NCI-H128 (cell line): ENCODE measurements at regions not wholly inside any gene's neighbourhood (a gene's known extent, or its start where the extent isn't known, plus 50 kb on each side); places are given as distances from the start of the nearest gene placed in this dataset.
"Not testable (repeated sequence)": the region's sequence is repeated elsewhere in the genome, so short reads cannot be mapped to it uniquely, and the experiment has no call there.

Experiments used
- DNase-seq: peaks from one replicate; lab custom pipeline; 2025; ENCODE audit not compliant: unreplicated experiment; lab: John Stamatoyannopoulos, UW

- no peak for DNase-seq
These were observed 525.5 kb downstream of the SOX6 start for GRCh38 chr11:15830741-15831428.

- DNase-seq = no peak
These were observed 520.4 kb downstream of the SOX6 start for GRCh38 chr11:15835788-15836411.

GRCh38 chr11:15836795-15837194 lies 519.6 kb downstream of the SOX6 start:
- DNase-seq = no peak

GRCh38 chr11:15837901-15838489 lies 518.4 kb downstream of the SOX6 start:
- no peak for DNase-seq

GRCh38 chr11:15839061-15839460 lies 517.3 kb downstream of the SOX6 start:
- no peak for DNase-seq

- no peak for DNase-seq
These were observed 515.4 kb downstream of the SOX6 start for GRCh38 chr11:15840966-15841365.

- DNase-seq = no peak
These were observed 514.2 kb downstream of the SOX6 start for GRCh38 chr11:15841931-15842740.

GRCh38 chr11:15843309-15843872 lies 513.0 kb downstream of the SOX6 start:
- peak; percentile 95 for DNase-seq

- no peak for DNase-seq
These were observed 511.1 kb downstream of the SOX6 start for GRCh38 chr11:15845261-15845660.

- DNase-seq = no peak
These were observed 507.6 kb downstream of the SOX6 start for GRCh38 chr11:15848631-15849168.

- DNase-seq = no peak
These were observed 507.1 kb downstream of the SOX6 start for GRCh38 chr11:15849257-15849656.

GRCh38 chr11:15850335-15850734 lies 506.0 kb downstream of the SOX6 start:
- DNase-seq = not testable (repeated sequence)

- no peak for DNase-seq
These were observed 505.3 kb downstream of the SOX6 start for GRCh38 chr11:15851051-15851498.

- no peak for DNase-seq
These were observed 504.2 kb downstream of the SOX6 start for GRCh38 chr11:15852179-15852578.

- no peak for DNase-seq
These were observed 502.1 kb downstream of the SOX6 start for GRCh38 chr11:15854245-15854644.

- no peak for DNase-seq
These were observed 497.5 kb downstream of the SOX6 start for GRCh38 chr11:15858881-15859280.

- DNase-seq = no peak
These were observed 496.9 kb downstream of the SOX6 start for GRCh38 chr11:15859411-15859810.

- DNase-seq = no peak
These were observed 495.1 kb downstream of the SOX6 start for GRCh38 chr11:15861256-15861655.

- DNase-seq = no peak
These were observed 492.9 kb downstream of the SOX6 start for GRCh38 chr11:15863411-15863810.

- no peak for DNase-seq
These were observed 492.1 kb downstream of the SOX6 start for GRCh38 chr11:15864026-15864805.
